Pancreas (tissue), 10 donors: ENCODE measurements at regions not wholly inside any gene's neighbourhood (a gene's known extent, or its start where the extent isn't known, plus 50 kb on each side); places are given as distances from the start of the nearest gene placed in this dataset.

Source experiments
- ATAC-seq, 4 donors: fragments of 200-7000 bp; cut with Tn5 transposase; one replicate each; pipeline versions ENCODE4 v1.8.0 to v1.9.1; 2020; ENCODE audit warnings: mild to moderate bottlenecking in 4 of 4, moderate library complexity in 4 of 4
- DNase-seq, 6 donors: peaks; one replicate each; pipeline ENCODE4 v3.0.0-alpha.2; 2020
- FAIRE-seq: peaks from 2 replicates; lab custom pipeline; 2012; peaks lifted over from hg19 to GRCh38; lab: Jason Lieb, UNC
- H3K27ac ChIP-seq, 4 donors: fragments of 200-600 bp; sonication (generic); 1 replicate in 3 of 4; 2 replicates in 1 of 4; pipeline versions ENCODE4 v1.5.0 to v1.8.0; 2020
- H3K27me3 ChIP-seq, 4 donors: fragments of 200-600 bp; one replicate each; pipeline ENCODE4 v1.8.0; 2021
- H3K36me3 ChIP-seq, 3 donors: fragments of 200-600 bp; sonication (generic) in 1 of 3; one replicate each; pipeline versions ENCODE4 v1.5.0 to v1.8.0; 2020 to 2021
- H3K4me1 ChIP-seq, 3 donors: fragments of 200-600 bp; one replicate each; pipeline ENCODE4 v1.8.0; 2021
- H3K4me3 ChIP-seq, 4 donors: fragments of 200-600 bp; sonication (generic) in 2 of 4; one replicate each; pipeline versions ENCODE4 v1.5.0 to v1.8.0; 2020 to 2021
- H3K9me3 ChIP-seq, 4 donors: fragments of 200-600 bp; one replicate each; pipeline ENCODE4 v1.8.0; 2021
- WGBS, 2 donors: extraction: QIAGEN DNeasy Blood & Tissue Kit; methylation state at CpG; one replicate each; pipeline ENCODE4 v1.1.7; 2013; 5-methylcytosine and 5-hydroxymethylcytosine counted together
- intact Hi-C, 3 donors: fragments of 100-400 bp; cut with DNase I; formaldehyde crosslinking; loops; one replicate each; pipeline versions ENCODE4 v1.11.1 to v1.14.2; 2022
- TF ChIP-seq, protein P1 (sequence below), 4 donors: fragments of 200-600 bp; sonication (generic) in 3 of 4; IDR thresholded peaks; one replicate each; pipeline versions ENCODE4 v1.5.0 to v1.8.0; 2021; ENCODE audit warnings: antibody characterized with exemption in 4 of 4
- donor health status: healthy with polysubstance abuse.
- donor health status: DM: no; HTN: no; CAD: no; lungs with moderate emphysema.
- donor health status: DM: no; HTN: no; CAD: no.
- donor health status: control.
- donor health status: control.
- donor health status: Bipolar disorder and iron deficiency.
- donor health status: DM: yes; HTN: yes; CAD: no.
- donor health status: DM: no; HTN: no; CAD: no.
- donor health status: DM: no; HTN: no; CAD: no.
- donor health status: DM: yes; HTN: yes; CAD: no.

DNA sequence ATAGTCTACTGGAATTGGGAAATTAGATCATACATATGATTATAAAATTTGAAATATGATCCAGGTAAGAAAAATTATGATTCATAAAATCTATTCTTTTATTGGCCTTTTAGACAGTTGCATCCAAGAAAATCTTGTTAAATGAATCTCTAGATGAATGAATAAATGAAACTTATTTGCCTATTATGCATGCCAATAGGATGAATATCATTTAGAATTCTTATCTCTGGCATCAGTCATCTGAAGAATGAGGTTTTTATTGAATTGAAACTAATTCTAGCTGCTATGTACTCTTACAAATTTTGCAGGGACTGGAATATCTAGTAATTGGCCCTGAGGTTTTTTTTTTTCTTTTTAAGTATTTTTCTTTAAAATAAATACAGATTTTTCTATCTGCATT, 475.5 kb downstream of the NAV3 start:
- intact Hi-C loops: no loop called here
- DNase-seq: no peak

DNA sequence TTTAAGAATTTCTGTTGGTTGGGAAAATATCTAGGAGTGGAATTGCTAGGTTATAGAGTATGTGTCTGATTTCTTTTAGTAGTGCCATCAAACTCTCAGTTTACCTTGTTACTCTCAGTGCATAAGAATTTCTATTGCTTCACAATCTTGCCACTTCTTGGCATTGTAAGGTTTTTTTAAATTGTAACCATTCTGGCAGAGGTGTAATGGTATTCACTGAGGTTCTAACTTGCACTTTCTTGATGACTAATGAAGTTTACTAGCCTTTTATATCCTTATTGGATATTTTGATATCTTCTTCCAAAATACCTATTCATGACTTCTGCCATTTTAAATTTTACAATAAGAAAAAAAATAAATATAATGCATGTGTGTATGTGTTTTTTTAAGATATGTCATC, 478.0 kb downstream of the NAV3 start:
- no peaks in the 10 kb centered on the region for H3K27me3 ChIP-seq
- no peaks in the 10 kb centered on the region for H3K9me3 ChIP-seq
- intact Hi-C loops: no loop called here
- TF ChIP-seq, protein P1, sequence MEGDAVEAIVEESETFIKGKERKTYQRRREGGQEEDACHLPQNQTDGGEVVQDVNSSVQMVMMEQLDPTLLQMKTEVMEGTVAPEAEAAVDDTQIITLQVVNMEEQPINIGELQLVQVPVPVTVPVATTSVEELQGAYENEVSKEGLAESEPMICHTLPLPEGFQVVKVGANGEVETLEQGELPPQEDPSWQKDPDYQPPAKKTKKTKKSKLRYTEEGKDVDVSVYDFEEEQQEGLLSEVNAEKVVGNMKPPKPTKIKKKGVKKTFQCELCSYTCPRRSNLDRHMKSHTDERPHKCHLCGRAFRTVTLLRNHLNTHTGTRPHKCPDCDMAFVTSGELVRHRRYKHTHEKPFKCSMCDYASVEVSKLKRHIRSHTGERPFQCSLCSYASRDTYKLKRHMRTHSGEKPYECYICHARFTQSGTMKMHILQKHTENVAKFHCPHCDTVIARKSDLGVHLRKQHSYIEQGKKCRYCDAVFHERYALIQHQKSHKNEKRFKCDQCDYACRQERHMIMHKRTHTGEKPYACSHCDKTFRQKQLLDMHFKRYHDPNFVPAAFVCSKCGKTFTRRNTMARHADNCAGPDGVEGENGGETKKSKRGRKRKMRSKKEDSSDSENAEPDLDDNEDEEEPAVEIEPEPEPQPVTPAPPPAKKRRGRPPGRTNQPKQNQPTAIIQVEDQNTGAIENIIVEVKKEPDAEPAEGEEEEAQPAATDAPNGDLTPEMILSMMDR (IDR thresholded peaks at IDR 0.05): no peak
- no peak overlapping the region for H3K4me3 ChIP-seq
- no peak for ATAC-seq
- no peak for FAIRE-seq
- DNase-seq: no peak
- H3K4me1 ChIP-seq: no peaks in the 10 kb centered on the region
- no peak overlapping the region for H3K27ac ChIP-seq
- no peaks in the 10 kb centered on the region for H3K36me3 ChIP-seq

More for the DNA sequence above, 475.5 kb downstream of the NAV3 start:
- FAIRE-seq (no peak), ATAC-seq (no peak)
- Histone ChIP-seq H3K4me1 (no peaks in the 10 kb centered on the region), H3K27me3 (no peaks in the 10 kb centered on the region), H3K9me3 (no peaks in the 10 kb centered on the region), H3K36me3 (no peaks in the 10 kb centered on the region), H3K4me3 (no peak overlapping the region), H3K27ac (no peak overlapping the region)
- TF ChIP-seq, protein P1 (IDR thresholded peaks at IDR 0.05): no peak

DNA sequence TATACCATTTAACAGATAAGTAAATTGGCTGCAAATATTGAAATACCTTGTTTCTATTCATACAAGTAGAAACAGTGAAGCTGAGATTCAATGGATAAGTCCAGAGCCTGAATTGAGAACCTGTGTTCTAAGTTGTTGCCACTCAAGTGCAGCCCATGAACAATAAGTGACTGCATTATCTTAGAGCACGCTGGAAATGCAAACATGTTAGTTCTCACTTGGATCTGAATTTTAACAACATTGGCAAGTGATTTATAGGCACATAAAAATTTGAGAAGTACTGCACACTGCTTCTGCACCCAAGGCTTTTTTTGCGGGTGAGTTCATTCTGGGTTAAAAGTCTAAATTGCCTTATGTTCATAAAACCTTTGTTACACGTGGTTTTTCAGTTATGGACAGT, 484.3 kb downstream of the NAV3 start:
- Histone ChIP-seq H3K4me3 (no peak overlapping the region), H3K9me3 (no peaks in the 10 kb centered on the region), H3K27ac (no peak overlapping the region), H3K27me3 (no peaks in the 10 kb centered on the region), H3K4me1 (no peaks in the 10 kb centered on the region), H3K36me3 (no peaks in the 10 kb centered on the region)
- ATAC-seq: no peak
- no peak for DNase-seq
- intact Hi-C loops: no loop called here
- no peak for FAIRE-seq
- WGBS, 2 donors: 47 to 49% methylated on average over 3 of the region's 3 CpGs
- TF ChIP-seq, protein P1 (IDR thresholded peaks at IDR 0.05): no peak

DNA sequence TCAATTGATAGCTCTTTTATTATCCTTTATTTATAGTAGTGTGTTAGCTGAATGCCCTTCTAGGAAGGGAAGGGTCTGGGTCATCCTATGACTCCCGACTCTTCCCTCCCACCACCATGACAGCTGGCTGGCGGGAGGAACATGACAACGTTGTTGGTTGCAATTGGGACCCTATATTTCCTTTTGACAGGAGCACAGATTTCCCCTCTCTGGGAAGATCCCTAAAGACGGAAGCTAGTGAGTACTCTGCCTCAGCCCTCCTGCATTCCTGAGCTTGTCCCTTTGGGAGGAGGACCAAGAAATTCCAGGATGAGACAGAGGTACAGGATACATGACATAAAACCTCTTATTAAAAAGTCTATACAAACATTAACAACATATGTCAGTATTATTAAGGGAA, 485.4 kb downstream of the NAV3 start:
- ATAC-seq (no peak), DNase-seq (no peak), FAIRE-seq (no peak)
- Histone ChIP-seq H3K36me3 (no peaks in the 10 kb centered on the region), H3K9me3 (no peaks in the 10 kb centered on the region), H3K27me3 (no peaks in the 10 kb centered on the region), H3K4me3 (no peak overlapping the region), H3K4me1 (no peaks in the 10 kb centered on the region), H3K27ac (no peak overlapping the region)
- WGBS, 2 donors: 43 to 46% methylated on average over 4 of the region's 4 CpGs
- intact Hi-C loops: no loop called here
- TF ChIP-seq, protein P1 (IDR thresholded peaks at IDR 0.05): no peak

DNA sequence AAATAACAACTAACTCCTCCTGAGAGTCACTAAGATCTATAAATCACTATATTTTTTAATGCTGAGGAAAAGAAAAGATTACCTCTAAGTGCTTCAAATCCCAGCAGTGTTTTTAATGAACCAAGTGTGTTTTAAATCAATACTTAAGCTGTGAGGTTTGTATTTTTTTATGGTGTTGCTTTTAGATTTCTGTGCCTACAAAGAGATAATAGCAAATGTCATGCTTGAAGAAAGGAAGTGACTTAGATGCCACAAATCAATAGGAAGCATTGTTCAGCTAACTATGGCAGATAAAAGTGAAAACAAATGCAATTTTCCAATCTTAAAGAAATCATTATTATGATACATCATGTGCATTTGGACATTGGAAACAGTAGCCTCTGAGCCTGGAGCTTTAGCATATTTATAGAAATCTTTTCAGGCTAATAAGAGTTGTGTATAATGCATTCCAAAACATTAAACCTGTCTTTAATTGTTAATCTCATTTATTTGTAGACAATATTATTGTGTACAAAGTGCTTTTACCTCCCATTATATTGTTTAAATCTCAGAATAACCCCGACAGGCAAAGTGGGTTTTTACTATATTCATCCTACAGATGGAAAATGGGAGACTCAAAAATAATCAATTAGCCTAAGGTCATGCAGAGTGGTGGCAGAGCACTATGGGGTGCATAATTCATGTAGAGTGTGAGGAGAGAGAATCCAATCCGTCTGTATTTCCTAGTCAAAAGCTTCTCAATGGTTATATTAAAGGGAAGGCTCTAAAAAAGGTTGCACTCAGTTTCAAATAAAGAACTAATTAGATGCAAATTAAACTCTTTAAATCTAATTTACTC, 486.2 kb downstream of the NAV3 start:
- Histone ChIP-seq H3K36me3 (no peaks in the 10 kb centered on the region), H3K27ac (no peak overlapping the region), H3K9me3 (no peaks in the 10 kb centered on the region), H3K4me3 (no peak overlapping the region), H3K27me3 (no peaks in the 10 kb centered on the region), H3K4me1 (no peaks in the 10 kb centered on the region)
- intact Hi-C loops: no loop called here
- FAIRE-seq (no peak), DNase-seq (no peak), ATAC-seq (no peak)
- TF ChIP-seq, protein P1 (IDR thresholded peaks at IDR 0.05): no peak
- 39 to 60% methylated on average over 2 of the region's 2 CpGs for WGBS, 2 donors
